ENCODE measurements at regions not wholly inside any gene's neighbourhood (a gene's known extent, or its start where the extent isn't known, plus 50 kb on each side); places are given as distances from the start of the nearest gene placed in this dataset.

GRCh38 chr5:20266066-20266465 is 278.1 kb upstream of the CDH18 start:
- no peak for DNase-seq

DNA sequence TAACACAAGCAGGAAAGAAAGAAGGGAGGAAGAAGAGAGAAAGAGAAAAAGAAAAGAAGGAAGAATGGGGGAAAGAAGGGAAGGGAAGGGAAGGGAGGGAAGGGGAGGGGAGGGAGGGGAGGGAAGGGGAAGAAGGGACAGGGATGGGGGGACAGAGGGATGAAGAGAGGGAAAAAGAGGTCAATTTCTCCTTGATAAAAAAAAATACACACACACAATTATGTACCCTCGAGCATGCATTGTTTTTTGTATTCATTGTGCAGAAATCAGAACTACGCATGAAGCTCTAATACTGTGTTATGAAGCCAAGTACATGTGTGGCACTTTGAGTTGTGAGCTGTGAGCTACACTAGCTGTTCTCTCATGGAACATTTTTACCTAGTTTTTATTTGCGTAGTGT is 274.9 kb upstream of the CDH18 start:
- DNase-seq, result no peak

DNA sequence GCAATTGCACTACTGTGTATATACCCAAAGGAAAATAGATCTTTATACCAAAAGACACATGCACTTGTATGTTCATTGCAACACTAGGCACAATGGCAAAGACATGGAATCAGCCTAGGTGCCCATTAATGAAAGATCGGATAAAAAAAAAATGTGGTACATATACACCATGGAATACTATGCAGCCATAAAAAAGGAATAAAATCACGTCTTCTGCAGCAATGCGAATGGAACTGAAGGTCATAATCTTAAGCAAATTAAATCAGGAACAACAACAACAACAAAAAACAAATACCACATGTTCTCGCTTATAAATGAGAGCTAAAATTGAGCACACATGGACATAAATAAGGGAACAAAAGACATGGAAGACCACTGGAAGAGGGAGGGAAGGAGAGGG is 266.7 kb upstream of the CDH18 start:
- no peak for DNase-seq

DNA sequence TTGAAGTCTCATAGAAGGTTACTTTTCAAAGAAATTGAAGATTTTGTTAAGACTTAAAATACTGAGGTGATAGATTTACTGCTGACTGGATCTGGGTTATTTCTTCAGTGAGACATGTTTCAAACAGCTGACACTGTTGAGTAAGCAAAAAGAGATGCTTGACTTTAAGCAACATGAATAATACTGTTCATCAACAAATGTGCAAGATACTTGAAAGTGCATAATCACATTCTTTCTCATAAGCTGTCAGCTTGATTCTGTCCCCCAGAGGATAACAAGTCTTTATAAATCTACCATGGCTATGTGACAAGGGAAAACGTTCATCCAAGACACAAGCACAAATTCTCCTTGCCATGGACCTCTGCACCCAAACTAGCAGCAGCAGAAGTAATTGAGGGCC is 260.1 kb upstream of the CDH18 start:
- DNase-seq, result no peak

- DNase-seq, result no peak
Observed at GRCh38 chr5:20245432-20245974, 257.5 kb upstream of the CDH18 start.

DNA sequence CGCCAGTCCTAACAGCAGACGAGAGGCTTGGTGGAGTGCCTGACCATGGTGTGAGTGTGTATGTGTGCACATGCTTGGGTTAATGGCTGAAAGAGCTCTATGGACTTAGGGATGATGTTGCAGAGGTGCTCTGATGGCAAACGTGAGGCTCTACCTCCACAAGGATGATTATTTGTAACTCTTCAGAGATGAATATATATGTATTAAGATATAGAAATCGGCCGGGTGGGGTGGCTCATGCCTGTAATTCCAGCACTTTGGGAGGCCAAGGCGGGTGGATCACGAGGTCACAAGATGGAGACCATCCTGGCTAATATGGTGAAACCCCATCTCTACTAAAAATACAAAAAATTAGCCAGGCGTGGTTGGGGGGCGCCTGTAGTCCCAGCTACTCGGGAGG is 253.4 kb upstream of the CDH18 start:
- DNase-seq, result no peak

DNA sequence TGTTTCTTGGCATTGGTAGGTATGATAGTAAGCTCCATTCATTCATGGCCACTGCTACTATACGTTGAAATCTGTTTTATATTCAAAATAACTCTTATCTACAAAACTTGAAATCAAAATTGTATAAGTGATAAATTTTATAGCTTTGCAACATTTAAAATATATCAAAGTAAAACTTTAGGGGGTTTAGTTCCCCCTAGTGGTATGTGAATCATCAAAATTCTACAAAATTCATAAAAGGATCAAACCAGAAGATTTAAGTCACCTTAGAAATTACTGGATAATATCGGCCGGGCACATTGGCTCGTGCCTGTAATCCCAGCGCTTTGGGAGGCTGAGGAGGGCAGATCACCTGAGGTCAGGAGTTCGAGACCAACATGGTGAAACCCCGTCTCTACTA is 243.0 kb upstream of the CDH18 start:
- DNase-seq, result no peak

- DNase-seq, result no peak
Observed at GRCh38 chr5:20230010-20230409, 242.0 kb upstream of the CDH18 start.

DNA sequence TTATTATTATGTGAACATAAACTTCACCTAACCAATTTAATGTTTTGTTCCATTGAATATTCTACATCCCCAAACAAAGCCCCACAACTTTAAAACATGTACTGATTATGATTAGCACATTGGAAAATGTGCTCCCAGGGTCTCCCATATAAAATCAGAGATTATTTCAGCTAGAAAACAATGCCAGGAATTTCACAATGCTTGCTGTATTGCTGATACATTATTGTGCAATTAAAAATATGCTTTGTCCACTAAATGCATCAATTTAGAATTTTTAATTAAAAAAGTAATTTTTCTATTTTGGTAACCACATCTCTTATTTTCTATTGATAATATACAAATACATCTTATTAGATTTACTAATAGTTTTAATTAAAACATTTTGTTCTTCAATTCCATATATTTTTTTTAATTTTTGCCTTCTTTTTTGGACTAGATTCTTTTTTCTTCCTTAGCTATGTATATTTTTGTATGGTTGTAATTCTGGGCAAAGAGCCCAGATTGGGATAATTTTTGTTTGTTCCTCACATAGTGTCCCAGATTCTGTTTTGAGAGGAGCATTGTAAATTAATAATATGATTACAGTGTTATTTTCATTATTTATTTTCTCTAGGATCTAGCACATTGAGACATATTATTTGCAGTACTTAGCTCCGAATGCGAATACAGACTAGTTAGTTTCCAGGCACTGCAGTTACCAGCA is 241.5 kb upstream of the CDH18 start:
- DNase-seq, result no peak

DNA sequence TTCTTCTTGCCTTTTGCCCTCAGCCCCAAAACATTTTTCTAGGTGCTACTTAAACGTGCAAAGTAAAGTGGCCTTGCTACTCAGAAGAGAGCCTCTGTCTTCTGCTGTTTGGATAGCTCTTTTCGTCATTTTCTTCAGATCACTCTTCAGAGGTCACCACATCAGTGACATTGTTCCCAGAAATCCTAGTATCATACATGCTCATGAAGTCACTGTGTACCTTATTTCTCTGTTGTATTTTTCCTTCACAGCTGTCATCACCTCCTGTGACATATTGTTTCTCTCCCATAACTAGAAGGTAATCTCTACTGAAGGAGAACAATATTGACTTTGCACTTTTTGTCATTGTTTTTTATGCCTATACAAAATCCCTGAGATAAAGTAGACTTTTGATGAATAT is 237.0 kb upstream of the CDH18 start:
- no peak for DNase-seq

DNA sequence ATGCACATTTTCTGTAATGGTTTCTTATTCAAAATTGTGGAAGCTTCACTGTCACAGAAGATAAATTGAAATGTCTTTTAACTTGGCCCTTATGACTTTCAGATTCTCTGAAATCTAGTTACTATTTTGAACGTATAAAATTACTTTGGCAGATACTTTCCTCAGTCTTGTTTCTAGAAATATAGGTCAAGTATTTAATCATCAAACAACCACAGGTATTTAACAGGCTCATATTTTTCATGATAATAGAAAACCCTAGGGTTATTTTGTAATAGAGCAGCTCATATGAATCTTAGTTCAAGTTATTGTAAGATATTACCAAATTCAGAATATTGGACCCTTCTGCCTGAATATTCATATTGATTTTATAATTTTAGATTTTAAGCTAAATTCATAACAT is 236.0 kb upstream of the CDH18 start:
- no peak for DNase-seq

DNA sequence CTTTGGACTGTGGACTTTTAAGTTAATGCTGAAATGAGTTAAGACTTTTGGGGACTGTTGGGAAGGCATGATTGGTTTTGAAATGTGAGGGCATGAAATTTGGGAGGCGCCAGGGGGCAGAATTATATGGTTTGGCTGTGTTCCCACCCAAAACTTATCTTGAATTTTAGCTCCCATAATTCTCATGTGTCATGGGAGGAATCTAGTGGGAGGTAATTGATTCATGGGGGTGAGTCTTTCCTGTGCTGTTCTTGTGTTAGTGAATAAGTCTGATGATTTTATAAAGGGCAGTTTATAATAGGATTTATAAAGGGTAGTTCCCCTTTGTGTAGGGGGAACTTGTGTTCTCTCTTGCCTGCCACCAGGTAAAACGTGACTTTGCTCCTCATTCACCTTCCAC is 235.5 kb upstream of the CDH18 start:
- DNase-seq, result no peak

DNA sequence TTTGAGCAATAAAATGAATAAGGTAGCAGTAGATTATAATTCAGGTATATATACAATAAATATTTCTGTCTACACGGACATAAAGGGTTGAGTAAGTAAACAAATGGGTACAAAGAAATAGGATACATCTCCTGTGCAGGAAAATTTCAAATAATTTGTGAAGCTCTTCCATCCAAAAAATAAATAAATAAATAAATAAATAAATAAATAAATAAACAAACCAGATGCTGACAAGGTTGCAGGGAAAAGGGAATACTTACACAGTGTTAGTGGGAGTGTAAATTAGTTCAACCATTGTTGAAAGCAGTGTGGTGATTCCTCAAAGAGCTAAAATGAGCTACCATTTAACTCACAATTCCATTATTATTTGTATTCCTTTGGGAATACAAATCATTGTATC is 227.3 kb upstream of the CDH18 start:
- no peak for DNase-seq

DNA sequence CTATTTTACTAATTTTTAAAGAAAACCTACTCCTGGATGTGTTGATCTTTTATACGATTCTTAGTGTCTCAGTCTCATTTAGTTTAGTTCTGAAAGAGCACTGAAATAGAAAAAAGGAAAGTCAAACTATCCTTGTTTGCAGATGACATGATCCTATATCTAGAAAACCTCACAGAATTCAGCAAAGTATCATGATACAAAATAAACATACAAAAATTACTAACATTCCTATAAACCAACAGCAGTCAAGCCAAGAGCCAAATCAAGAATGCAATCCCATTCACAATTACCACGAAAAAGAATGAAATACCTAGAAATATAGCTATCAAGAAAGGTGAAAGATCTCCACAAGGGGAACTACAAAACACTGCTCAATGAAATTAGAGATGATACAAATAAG is 225.8 kb upstream of the CDH18 start:
- DNase-seq, result no peak

GRCh38 chr5:20212701-20213100 is 224.7 kb upstream of the CDH18 start:
- DNase-seq, result no peak

- DNase-seq, result no peak
Observed at GRCh38 chr5:20166456-20166855, 178.5 kb upstream of the CDH18 start.

DNA sequence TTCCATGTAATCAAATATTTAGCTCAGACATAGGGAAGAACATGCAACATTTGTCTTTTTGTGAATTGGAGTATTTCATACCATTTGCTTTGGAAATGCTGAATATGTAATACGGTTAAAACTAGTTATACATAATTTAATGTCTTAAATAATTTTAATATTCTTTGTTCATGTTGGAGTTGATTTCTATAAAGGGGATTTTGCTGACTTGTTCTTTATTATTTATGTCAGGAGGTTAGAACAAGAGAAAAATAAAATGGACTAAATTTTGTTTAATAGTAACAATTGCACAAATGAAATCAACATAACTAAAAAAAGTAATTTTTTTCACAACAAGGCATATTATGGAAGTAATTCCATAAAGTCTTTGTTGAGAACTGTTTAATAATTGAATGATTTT is 170.0 kb upstream of the CDH18 start:
- DNase-seq, result no peak

DNA sequence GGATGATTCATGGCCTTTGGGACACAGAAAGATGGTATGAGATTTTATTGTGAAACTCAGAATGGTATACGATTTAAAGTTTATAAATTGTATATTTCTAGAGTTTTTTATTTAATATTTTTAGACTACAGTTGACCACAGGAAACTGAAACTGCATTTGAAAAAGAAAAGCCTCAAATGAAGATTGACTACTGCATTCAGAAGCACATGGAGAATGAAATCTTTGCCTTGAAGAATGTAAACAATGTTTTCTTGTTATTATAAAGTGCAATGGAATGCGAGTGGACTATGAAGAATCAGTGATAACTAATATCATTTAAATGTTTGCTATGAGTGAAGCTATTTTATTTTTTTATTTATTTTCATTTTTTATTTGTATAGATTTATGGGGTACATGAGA is 169.1 kb upstream of the CDH18 start:
- no peak for DNase-seq

DNA sequence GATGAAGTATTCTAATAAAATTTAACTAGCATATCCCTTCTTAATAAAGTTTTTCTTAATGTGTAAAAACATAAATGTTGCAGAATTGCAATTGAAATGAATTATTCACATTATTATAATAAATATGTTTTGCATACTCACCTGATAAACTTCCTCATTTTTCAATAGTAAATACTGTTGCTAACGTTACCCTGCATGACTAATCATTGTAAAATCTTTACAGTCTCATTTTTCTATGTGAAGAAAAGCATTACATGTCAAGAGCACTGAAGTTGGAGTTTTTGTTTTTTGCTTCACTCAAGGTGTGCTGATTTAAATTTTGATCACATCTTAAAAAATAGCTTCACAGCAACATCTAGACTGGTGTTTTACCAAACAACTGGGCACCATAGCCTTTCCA is 157.2 kb upstream of the CDH18 start:
- no peak for DNase-seq

GRCh38 chr5:20129501-20129900 is 141.5 kb upstream of the CDH18 start:
- no peak for DNase-seq

GRCh38 chr5:20128343-20128742 is 140.3 kb upstream of the CDH18 start:
- DNase-seq, result no peak

DNA sequence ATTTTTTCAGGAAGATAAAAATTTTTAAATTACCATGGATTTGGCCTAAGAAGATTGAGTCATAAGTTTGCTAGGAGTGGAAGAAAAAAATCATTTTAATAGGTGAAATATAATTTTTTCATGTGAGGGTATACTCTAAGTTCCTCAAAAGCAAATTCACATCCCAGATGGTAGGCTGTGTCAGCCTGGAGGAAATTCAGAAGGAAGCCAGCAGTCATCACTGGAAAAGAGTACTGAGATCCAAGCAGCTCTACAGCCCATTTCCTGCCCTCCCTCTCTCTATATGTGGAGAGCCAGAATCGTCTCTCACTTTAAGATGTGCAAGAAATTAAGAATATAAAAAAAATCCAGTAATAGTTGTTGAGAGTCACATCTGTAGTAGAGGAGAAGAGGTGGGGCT is 126.5 kb upstream of the CDH18 start:
- DNase-seq, result no peak

GRCh38 chr5:20113931-20114330 is 125.9 kb upstream of the CDH18 start:
- no peak for DNase-seq

- no peak for DNase-seq
Observed at GRCh38 chr5:20113031-20113715, 125.2 kb upstream of the CDH18 start.

DNA sequence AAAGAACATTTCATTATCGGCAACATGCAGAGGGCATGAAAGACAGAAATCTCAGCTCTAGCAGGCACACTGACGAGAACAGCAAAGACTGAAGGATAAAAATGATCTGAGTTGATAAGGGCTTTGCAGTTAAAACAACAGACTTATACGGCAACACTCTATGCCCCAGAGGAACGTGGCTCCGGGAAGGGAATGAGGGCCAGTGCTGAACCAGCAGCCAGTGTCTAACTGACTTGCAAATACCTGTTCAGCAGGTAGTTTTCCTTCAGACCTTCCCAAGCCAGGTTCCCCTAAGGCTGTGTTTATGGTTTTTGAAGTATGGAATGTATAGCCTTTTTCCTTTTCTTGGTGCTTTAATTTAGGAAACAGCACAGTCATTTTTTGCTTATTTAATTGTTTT is 121.3 kb upstream of the CDH18 start:
- DNase-seq, result no peak
